GM19035 (cell line): ENCODE measurements at regions not wholly inside any gene's neighbourhood (a gene's known extent, or its start where the extent isn't known, plus 50 kb on each side); places are given as distances from the start of the nearest gene placed in this dataset.
A peak's percentile ranks its signal among the peaks of the same experiment; 100 is the strongest.

ENCODE experiments used
- ATAC-seq: cut with Tn5 transposase; IDR thresholded peaks from one replicate; pipeline ENCODE4 v1.9.1; 2021; ENCODE audit not compliant: unreplicated experiment

DNA sequence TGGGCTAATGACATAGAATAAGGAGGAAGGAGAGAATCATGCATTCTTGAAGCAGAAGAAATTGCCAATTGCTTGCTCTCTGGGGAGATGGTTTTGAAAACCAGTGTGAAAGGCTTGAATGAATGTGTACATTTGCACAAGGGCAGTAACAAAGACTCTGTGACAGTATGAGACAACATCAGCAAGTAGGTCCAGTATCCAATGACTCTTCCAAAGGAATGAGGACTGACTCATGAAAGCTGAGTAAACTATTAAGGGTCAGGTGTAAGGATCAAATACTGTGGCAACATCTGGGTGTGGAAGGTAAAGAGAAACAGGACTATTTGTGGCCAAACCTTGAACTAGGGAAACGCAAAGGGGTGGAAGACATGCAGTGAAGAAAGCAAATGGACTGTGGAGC, 886.0 kb upstream of the CHAC2 start:
- no peak for ATAC-seq

DNA sequence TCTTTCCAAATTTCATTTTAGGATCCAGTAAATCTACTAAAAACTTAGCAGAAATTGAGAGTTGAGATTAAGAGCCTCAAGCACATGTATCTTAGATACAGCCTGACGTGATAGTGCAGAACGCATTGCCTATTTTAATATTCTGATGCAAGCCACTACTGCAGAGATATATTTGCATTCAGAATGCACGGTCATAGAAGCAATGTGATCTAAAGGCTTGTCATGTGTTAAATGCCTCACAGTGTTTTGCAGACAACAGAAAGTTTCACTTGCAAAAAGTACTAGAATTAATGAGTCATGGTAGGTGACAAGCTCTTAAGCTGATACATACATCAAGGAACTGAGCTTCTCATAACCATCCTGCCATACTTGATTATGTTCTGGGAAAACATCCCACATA, 886.7 kb upstream of the CHAC2 start:
- no peak for ATAC-seq

DNA sequence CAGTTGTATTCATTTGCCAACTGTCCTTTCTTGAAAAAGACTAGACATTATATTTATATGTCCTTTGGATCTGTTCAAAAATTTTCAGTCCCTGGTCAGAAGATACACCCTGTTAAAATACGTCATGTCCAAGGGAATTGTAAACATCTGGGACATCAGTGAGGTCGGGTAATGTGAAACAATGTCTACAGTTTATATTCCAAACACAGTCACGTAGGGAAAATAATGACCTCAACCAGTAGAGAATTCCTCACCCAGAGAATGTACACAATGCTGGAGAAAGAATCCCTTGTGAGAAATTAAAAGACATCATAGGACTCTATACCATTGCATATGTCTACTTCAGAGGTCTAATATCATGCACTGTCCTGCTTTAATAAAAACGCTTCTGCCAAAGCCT, 888.0 kb upstream of the CHAC2 start:
- no peak for ATAC-seq

DNA sequence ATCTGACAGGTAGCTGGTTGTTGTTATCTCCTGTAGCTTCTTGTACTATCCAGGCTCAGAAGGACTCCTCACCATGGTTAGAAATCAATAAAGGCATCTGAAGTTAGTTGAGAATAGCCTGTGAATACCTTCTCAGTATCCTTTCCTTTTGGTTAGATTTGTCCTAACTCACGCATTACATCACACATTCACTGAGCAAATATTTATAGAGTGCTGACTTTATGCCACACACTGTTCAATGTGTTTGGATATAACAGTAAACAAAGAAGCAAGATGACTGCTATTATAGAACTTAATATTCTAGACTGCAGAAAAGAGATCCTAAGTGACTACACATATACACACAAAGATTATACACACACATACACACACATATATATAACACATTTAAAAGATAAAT, 889.9 kb upstream of the CHAC2 start:
- no peak for ATAC-seq

DNA sequence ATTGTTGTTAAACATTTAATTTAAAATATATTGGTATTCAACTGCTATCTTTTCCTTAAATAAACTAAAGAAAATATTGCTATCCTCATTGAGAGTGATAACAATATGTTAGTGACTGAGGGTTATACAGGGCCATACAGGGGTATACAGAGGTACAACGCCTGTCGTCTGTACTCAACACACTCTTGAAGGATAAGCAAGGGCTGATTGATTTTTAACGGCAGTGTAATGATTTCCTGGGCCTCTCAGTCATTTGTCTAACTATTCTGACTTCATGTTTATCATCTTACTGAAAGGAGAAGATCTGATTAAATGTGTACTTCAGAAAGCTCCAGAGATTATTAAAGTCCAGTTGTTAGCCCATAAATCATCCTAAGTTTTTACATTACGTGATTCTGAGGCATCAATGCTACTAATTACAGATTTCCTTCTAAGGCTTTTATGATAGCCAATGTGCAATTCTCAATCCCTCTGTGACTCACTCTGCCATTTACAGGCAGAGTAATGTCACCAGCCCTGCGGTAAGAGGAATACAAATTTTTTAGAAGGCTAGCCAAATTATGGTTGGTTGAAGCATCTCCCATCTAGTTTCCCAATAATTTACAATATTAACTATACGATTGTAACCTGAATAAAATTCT, 893.0 kb upstream of the CHAC2 start:
- no peak for ATAC-seq

DNA sequence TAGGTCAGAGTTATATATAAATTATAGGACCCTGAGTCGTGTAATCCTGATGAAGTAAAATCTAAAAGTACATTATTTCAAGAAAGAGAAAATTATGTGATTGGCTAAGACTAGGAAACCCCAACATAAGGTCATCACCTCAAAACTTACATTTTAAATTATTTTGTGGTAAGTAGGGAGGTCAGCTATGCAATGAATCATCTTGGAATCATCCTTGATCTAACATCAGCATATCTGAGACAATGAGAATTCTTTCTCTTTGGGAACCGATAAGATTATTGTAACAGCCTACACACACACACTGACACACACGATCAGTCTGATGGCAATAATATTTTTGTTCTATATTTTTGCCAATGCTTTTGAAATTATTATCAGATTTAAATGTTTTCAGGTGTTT, 904.8 kb upstream of the CHAC2 start:
- no peak for ATAC-seq

DNA sequence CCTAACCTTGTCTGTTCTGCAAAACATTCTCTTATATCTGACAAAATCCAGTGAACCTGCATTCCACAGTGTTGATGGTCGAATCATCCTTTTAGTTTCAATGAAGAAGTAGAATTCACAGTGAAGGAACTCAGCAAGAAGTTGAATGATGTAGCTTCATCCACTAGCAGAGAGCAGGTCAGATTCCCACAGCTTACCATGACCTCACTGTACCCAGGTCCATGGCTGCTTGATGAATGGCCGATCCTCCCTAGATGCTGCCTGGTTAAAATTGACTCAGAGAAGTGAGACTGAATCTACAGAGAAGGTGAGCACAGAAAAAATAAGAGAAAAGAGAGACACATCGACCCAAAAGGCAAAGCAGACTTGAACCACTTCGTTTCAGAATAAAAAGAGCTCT, 906.0 kb upstream of the CHAC2 start:
- ATAC-seq = no peak

DNA sequence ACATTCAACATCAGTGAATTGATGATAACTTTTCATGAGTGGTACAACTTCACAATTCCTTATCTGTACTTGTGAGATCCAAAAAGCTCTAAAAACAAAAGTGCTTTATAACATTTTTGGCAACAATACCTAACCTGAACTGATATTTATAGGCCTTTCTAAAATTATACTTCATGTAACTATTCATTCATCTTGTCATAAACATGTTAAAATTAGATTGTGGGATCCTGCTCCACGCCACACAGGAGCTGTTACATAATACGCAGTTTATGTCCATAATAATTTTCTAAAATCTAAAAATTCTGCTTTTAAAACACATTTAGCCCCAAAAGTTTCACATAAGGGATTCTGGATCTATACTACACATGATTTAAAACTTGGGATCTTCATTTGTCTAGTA, 908.5 kb upstream of the CHAC2 start:
- no peak for ATAC-seq

DNA sequence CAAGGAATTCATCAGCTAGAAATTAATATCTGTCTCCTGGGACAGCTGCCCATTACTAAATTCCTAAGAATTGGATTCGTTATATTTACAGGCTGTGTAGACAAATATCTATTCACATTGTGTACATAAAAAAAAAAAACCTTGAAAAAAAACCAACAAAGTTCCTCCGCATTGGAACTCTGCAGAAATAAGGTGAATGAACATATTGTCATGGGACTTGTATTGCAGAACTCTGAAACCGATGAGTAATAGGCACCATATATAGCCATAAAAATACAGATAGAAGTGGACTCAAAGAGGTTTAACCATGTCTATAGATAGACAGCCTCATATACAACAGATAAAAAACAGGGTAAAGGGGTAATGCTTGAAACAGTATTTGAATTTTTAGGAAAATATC, 909.9 kb upstream of the CHAC2 start:
- ATAC-seq = no peak

DNA sequence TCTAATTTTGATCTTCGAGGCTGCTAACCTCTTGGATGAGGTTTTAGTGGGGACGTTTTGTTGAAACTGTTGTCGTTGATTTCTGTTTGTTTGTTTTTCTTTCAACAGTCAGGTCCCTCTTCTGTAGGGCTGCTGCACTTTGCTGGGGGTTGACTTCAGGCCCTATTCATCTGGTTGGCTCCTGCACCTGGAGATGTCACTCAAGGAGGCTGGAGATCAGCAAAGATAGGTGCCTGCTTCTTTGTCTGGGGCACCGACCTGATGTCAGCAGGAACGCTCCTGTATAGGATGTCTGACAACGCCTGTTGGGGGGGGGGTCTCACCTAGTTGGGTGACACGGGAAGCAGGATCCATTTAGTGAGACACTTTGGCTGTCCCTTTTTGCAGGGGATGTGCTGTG, 915.6 kb upstream of the CHAC2 start:
- no peak for ATAC-seq

DNA sequence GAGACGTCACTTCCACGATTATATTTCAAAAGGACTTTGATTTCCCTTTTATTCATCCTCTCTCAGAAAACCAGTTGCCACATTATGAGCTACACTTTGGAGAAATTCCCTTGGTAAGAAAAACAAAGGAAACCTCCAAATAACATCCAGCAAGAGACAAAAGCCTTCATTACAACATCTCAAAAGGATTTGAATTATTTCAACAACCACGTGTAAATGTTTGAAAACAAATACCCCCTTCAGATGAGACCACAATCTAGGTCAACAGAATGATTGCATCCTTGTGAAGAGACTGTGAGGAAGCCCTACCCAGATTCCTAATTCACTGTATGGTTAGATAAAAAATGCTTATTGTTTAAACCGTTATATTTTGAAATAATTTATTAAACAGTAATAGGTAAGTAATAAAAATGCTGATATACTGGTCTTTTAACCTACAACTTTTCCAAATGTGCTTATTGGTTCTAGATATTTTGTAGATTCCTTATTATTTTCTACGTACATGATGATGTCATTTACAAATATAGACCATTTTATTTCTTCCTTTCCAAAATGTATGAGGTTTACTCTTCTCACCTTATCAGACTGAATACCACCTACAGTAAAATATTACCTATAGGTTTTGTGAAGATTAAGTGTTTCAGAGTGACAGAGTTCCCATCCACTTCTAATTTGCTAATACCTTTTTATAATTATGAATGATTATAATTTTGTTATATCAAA, 922.7 kb upstream of the CHAC2 start:
- no peak for ATAC-seq

DNA sequence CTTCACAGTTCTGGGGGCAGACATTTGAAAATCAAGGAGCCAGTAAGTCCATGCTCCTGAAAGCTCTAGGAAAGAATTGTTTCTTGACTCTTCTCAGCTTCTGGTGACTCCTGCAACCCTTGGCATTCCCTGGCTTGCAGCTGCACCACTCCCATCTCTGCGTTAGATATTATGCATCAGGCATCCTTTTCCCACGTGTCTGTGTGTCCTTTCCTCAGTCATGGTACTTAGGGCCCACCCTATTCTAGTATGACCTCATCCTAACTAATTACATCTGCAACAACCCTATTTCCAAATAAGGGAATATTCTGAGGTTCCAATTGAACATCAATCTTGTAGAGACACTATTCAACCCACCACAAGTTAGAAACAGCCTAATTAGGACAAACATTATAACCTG, 931.7 kb upstream of the CHAC2 start:
- no peak for ATAC-seq

DNA sequence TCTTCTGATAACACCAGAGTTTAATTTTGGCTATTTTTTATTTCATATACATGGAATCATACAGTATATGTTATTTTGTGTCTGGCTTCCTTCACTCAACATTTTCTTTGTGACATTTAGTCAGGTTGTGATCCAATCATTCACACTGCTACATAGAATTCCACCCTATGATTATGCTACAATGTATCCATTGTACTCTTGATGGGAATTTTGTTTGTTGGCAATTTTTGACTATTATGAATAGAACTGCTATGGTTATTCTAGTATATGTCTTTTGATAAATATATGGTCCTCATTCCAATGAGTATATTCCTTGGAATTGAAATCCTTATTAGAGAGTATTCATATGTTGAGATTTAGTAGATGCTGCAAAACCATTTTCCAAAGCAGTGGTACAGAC, 936.4 kb upstream of the CHAC2 start:
- ATAC-seq = no peak

DNA sequence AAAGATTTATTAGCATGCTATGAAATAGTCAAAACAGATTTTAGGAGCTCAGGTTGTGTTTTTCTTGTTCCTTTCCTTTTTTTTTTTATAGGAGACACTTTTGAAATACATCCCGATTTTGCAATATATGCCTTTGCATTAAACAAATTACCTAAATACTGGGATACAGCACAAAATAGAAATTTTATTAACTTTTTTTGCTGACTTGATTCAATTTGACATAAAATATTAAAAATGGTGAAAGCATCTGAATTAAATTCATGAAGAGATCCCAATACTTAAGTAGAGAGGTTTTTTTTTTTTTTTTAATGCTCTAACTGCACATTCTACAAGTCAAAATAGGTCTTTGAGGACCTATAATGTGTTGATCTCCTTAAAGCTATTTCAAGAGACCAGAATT, 939.5 kb upstream of the CHAC2 start:
- ATAC-seq = no peak

DNA sequence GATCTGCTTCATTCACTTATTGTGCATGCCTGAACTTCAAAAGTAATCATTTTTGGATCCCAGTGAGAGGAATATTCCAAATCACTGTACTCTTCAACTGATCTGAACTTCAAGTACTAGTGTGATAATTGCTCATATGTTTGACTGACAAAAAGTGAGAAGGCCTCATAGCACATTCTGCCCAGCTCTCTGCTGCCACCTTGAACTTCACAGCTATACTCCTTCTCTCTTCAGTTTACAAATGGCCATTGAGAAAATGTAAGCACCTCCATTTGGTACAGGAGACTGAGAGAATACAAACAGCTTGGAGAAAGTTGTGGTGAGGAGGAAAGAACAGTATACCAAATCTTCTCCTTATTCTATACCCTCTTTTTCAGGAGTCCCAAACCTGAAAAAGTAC, 946.0 kb upstream of the CHAC2 start:
- ATAC-seq = no peak

DNA sequence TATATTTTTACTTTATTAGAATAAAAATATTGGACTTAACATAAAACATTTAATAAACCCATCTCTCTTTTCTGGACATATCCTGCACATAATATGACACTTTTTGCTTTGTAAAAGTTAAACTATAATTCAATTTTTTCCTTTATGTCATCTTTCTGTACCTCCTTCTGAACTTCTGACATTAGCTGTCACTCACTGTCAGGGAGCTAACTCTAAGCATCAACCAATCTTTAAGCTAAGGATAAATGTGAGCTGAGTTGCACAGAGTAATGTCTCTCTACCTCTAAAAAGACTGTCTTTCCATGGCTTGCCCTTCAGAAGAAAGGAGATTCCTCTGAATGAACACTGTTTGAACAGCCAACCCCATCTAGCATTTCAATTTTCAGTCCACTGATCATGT, 948.6 kb upstream of the CHAC2 start:
- ATAC-seq = no peak

DNA sequence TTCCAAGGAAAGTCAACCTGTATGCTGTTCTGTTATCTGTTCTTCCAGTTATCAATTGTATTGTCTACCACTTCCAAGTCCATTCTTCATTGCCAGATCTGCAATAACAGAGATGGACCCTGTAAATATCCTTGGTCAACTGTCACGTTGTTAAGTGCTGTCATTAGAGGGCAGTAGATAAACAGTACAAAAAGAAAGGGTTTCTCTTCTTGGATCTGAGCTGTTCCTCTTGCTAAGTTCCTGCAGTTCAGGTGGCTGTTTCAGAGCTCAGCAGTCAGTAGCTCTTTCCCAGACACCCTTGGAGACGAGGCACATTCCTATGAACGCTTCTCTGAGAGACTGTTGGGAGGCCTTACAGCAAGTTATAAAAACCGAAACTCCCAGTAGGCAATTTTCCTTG, 957.1 kb upstream of the CHAC2 start:
- peak; percentile 72 for ATAC-seq

DNA sequence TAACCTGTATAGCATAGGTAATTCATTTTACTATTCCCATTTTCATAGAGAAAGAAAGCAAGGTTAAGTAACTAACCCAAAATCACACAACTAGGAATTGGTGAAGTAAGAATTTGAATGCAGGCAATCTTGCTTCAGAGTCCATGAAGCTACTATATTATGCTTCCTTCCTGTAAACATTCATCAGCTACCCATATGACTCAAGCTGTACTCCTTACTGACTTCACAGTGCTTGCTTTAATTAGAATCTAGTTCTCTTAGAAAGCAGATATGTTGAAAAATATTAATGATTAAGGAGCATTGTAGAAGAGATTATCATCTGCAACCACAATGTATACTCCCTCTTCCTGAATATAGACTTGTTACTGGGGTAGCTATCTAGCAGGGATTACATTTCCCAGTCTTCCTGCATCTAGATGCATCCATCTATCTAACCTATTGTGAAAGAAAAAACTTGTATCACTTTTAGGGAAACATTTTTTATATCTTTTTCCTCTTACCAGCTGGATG, 961.6 kb upstream of the CHAC2 start:
- no peak for ATAC-seq

DNA sequence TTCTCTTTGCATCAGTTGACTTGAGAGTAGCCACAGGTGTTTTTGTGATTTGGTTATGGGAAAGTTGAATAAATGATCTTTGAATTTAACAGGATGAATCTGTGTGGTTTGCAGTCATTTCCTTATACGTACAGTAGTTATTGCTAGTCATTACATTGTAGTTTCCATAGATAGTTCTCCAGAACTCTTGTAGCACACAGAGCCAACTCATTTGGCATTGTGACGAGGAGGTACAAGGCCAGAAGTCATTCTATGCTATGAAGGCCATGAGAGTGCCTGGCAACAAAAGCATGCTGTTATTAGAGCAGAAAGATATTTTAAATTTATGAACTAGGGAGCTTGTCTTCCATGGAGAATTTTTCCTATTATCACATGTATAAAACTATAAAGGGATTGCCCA, 973.0 kb upstream of the CHAC2 start:
- ATAC-seq = no peak

DNA sequence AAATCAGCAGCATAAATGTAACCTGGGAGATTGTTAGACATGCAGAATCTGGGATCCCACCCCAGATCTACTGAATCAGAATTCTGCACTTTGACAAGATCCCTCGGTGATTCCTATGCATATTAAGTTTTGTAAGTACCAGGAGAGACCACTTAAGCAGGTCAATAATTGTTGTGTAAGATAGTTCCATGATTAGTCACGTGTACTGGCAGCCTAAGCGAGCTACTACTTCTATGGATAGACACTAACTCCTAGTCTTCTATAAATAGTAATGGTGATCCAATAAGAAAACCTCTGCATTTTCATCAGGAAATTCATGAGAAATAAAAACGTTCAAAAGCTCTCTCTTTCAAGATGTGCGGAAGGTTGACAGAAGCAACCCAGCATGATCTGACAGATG, 988.2 kb upstream of the CHAC2 start:
- no peak for ATAC-seq

DNA sequence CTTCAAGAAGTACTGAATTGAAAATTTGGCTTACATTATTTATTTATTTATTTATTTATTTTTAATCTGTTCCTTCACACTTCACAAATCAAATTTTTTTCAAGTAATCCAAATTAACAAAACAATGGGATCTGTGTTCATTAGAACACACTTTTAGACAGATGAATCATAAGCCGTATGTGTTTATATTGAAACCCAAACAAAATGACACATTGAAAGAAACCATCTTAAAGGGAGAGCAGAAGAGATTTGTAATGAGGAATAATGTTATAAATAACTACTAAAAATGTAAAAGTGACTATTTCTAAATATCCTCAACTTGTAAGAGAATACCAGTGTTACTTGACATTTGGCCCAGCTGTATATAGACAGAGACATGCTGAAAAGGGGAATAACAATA, 991.0 kb upstream of the CHAC2 start:
- ATAC-seq = no peak

DNA sequence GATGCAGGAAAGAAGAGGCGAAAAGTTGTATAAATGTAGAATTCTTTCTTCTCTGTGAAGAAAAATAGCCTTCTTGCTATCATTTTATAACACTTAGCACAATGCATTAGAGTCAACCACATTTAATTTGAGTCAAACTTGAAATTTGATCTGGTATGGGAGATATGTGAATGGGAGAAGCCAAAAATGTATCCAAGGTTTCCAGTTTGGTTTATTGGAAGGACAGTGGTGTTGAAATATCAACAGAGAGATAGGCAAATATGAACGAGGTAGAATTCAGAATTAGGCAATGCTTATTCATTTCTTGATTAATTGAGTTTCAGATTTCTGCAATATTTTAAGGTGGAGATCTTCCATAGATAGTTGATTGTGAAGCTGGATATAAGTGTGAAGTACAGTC, 991.9 kb upstream of the CHAC2 start:
- ATAC-seq = no peak

DNA sequence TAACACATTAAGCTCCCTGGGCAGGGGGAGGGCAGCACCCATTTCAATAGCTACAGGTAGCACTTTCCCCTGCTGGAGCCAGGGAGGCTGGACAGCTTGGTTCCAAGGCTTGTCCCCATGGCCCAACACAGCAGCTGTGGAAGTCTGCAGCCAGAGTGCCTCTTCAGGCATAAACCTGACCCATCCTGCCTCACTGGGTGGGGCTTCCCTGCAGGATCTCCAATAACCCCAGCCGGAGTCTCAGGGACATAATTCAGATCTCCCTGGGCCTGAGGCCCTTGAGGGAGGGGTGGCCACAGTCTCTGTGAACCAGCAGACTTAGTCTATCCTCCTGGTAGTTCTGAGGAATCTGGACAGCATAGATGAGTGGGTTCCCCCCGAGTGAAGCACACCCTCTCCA, 1001.9 kb upstream of the CHAC2 start:
- no peak for ATAC-seq
